Activated T-helper 17 cell treated with anti-CD3 and anti-CD28 coated beads, Interleukin-2, amount 50 U/mL, for 72 hours (primary cell): ENCODE measurements at regions not wholly inside any gene's neighbourhood (a gene's known extent, or its start where the extent isn't known, plus 50 kb on each side); places are given as distances from the start of the nearest gene placed in this dataset.

ENCODE experiments used
- ATAC-seq: fragments of 150-1000 bp; cut with Tn5 transposase; replicated peaks from 2 replicates; pipeline ENCODE4 v1.10.0; 2021; ENCODE audit warnings: mild to moderate bottlenecking, moderate library complexity
- H3K27ac Mint-ChIP-seq: one replicate; pipeline ENCODE4 v1.8.0; 2022; ENCODE audit warnings: mixed read lengths
- H3K27me3 Mint-ChIP-seq: one replicate; pipeline ENCODE4 v1.8.0; 2022; ENCODE audit warnings: mixed read lengths
- H3K36me3 Mint-ChIP-seq: one replicate; pipeline ENCODE4 v1.8.0; 2022; ENCODE audit warnings: low read depth, mild to moderate bottlenecking, mixed read lengths
- H3K4me1 Mint-ChIP-seq: one replicate; pipeline ENCODE4 v1.8.0; 2022; ENCODE audit warnings: mixed read lengths
- H3K4me3 Mint-ChIP-seq: one replicate; pipeline ENCODE4 v1.8.0; 2022; ENCODE audit warnings: mild to moderate bottlenecking, mixed read lengths
- H3K9me3 Mint-ChIP-seq: one replicate; pipeline ENCODE4 v1.8.0; 2022; ENCODE audit warnings: mixed read lengths

- Mint-ChIP-seq H3K27me3 (peaks cover 5% of the 10 kb centered on the region), H3K9me3 (peaks cover 5% of the 10 kb centered on the region), H3K4me3 (no peak overlapping the region), H3K27ac (no peak overlapping the region), H3K36me3 (no peaks in the 10 kb centered on the region), H3K4me1 (no peaks in the 10 kb centered on the region)
- no peak for ATAC-seq
Measured at GRCh38 chr4:155548173-155548572, 118.5 kb upstream of the GUCY1A1 start.

GRCh38 chr4:155546451-155546850 lies 120.2 kb upstream of the GUCY1A1 start:
- H3K9me3 Mint-ChIP-seq: peaks cover 4% of the 10 kb centered on the region

GRCh38 chr4:155545456-155545855 lies 121.2 kb upstream of the GUCY1A1 start:
- no peak for ATAC-seq
- H3K9me3 Mint-ChIP-seq: no peaks in the 10 kb centered on the region

More at GRCh38 chr4:155546451-155546850, 120.2 kb upstream of the GUCY1A1 start:
- Mint-ChIP-seq H3K36me3 (no peaks in the 10 kb centered on the region), H3K27ac (no peak overlapping the region), H3K4me3 (no peak overlapping the region), H3K4me1 (no peaks in the 10 kb centered on the region), H3K27me3 (peaks cover 4% of the 10 kb centered on the region)
- no peak for ATAC-seq

GRCh38 chr4:155544547-155544946 lies 122.1 kb upstream of the GUCY1A1 start:
- Mint-ChIP-seq H3K36me3 (no peaks in the 10 kb centered on the region), H3K27me3 (no peaks in the 10 kb centered on the region), H3K9me3 (no peaks in the 10 kb centered on the region)

More at GRCh38 chr4:155545456-155545855, 121.2 kb upstream of the GUCY1A1 start:
- Mint-ChIP-seq H3K36me3 (no peaks in the 10 kb centered on the region), H3K27ac (no peak overlapping the region), H3K4me1 (no peaks in the 10 kb centered on the region), H3K27me3 (no peaks in the 10 kb centered on the region), H3K4me3 (no peak overlapping the region)

GRCh38 chr4:155543126-155543765 lies 123.4 kb upstream of the GUCY1A1 start:
- H3K4me1 Mint-ChIP-seq: no peaks in the 10 kb centered on the region
- no peaks in the 10 kb centered on the region for H3K36me3 Mint-ChIP-seq
- H3K27me3 Mint-ChIP-seq: no peaks in the 10 kb centered on the region
- no peak overlapping the region for H3K27ac Mint-ChIP-seq
- ATAC-seq: no peak
- no peaks in the 10 kb centered on the region for H3K9me3 Mint-ChIP-seq
- no peak overlapping the region for H3K4me3 Mint-ChIP-seq

More at GRCh38 chr4:155544547-155544946, 122.1 kb upstream of the GUCY1A1 start:
- Mint-ChIP-seq H3K4me1 (no peaks in the 10 kb centered on the region), H3K27ac (no peak overlapping the region), H3K4me3 (no peak overlapping the region)
- ATAC-seq: no peak

GRCh38 chr4:155542415-155542814 lies 124.2 kb upstream of the GUCY1A1 start:
- ATAC-seq: no peak
- Mint-ChIP-seq H3K27ac (no peak overlapping the region), H3K4me3 (no peak overlapping the region)

GRCh38 chr4:155541716-155542115 lies 124.9 kb upstream of the GUCY1A1 start:
- Mint-ChIP-seq H3K9me3 (no peaks in the 10 kb centered on the region), H3K27ac (no peak overlapping the region), H3K4me3 (no peak overlapping the region), H3K36me3 (no peaks in the 10 kb centered on the region), H3K27me3 (no peaks in the 10 kb centered on the region), H3K4me1 (no peaks in the 10 kb centered on the region)
- no peak for ATAC-seq

More at GRCh38 chr4:155542415-155542814, 124.2 kb upstream of the GUCY1A1 start:
- H3K4me1 Mint-ChIP-seq: no peaks in the 10 kb centered on the region
- no peaks in the 10 kb centered on the region for H3K9me3 Mint-ChIP-seq
- H3K36me3 Mint-ChIP-seq: no peaks in the 10 kb centered on the region
- no peaks in the 10 kb centered on the region for H3K27me3 Mint-ChIP-seq

- no peaks in the 10 kb centered on the region for H3K9me3 Mint-ChIP-seq
- H3K4me3 Mint-ChIP-seq: no peak overlapping the region
- H3K27me3 Mint-ChIP-seq: peaks cover 4% of the 10 kb centered on the region
- no peaks in the 10 kb centered on the region for H3K36me3 Mint-ChIP-seq
- no peaks in the 10 kb centered on the region for H3K4me1 Mint-ChIP-seq
- no peak for ATAC-seq
- no peak overlapping the region for H3K27ac Mint-ChIP-seq
Measured at GRCh38 chr4:155540698-155541097, 126.0 kb upstream of the GUCY1A1 start.

- no peak for ATAC-seq
- Mint-ChIP-seq H3K27ac (no peak overlapping the region), H3K9me3 (no peaks in the 10 kb centered on the region), H3K27me3 (peaks cover 4% of the 10 kb centered on the region), H3K4me3 (no peak overlapping the region), H3K4me1 (no peaks in the 10 kb centered on the region), H3K36me3 (no peaks in the 10 kb centered on the region)
Measured at GRCh38 chr4:155539746-155540145, 126.9 kb upstream of the GUCY1A1 start.

GRCh38 chr4:155535802-155536454 lies 130.7 kb upstream of the GUCY1A1 start:
- Mint-ChIP-seq H3K9me3 (no peaks in the 10 kb centered on the region), H3K27ac (no peak overlapping the region), H3K27me3 (peaks cover 4% of the 10 kb centered on the region), H3K36me3 (no peaks in the 10 kb centered on the region), H3K4me1 (no peaks in the 10 kb centered on the region), H3K4me3 (no peak overlapping the region)
- ATAC-seq: no peak

- ATAC-seq: no peak
- no peaks in the 10 kb centered on the region for H3K4me1 Mint-ChIP-seq
- H3K4me3 Mint-ChIP-seq: no peak overlapping the region
- peaks cover 4% of the 10 kb centered on the region for H3K27me3 Mint-ChIP-seq
- no peaks in the 10 kb centered on the region for H3K9me3 Mint-ChIP-seq
- no peak overlapping the region for H3K27ac Mint-ChIP-seq
- no peaks in the 10 kb centered on the region for H3K36me3 Mint-ChIP-seq
Measured at GRCh38 chr4:155532373-155533085, 134.1 kb upstream of the GUCY1A1 start.

- H3K9me3 Mint-ChIP-seq: no peaks in the 10 kb centered on the region
- no peak for ATAC-seq
- H3K27ac Mint-ChIP-seq: no peak overlapping the region
- no peak overlapping the region for H3K4me3 Mint-ChIP-seq
- no peaks in the 10 kb centered on the region for H3K36me3 Mint-ChIP-seq
- no peaks in the 10 kb centered on the region for H3K4me1 Mint-ChIP-seq
- no peaks in the 10 kb centered on the region for H3K27me3 Mint-ChIP-seq
Measured at GRCh38 chr4:155530857-155531256, 135.8 kb upstream of the GUCY1A1 start.

GRCh38 chr4:155530290-155530689 lies 136.4 kb upstream of the GUCY1A1 start:
- H3K4me1 Mint-ChIP-seq: no peaks in the 10 kb centered on the region
- no peaks in the 10 kb centered on the region for H3K9me3 Mint-ChIP-seq
- H3K27ac Mint-ChIP-seq: no peak overlapping the region
- no peaks in the 10 kb centered on the region for H3K36me3 Mint-ChIP-seq
- ATAC-seq: no peak
- no peaks in the 10 kb centered on the region for H3K27me3 Mint-ChIP-seq
- no peak overlapping the region for H3K4me3 Mint-ChIP-seq

GRCh38 chr4:155529716-155530115 lies 136.9 kb upstream of the GUCY1A1 start:
- Mint-ChIP-seq H3K27ac (no peak overlapping the region), H3K27me3 (peaks cover 4% of the 10 kb centered on the region), H3K4me1 (no peaks in the 10 kb centered on the region), H3K4me3 (no peak overlapping the region), H3K9me3 (no peaks in the 10 kb centered on the region), H3K36me3 (no peaks in the 10 kb centered on the region)
- ATAC-seq: no peak

GRCh38 chr4:155529272-155529671 lies 137.4 kb upstream of the GUCY1A1 start:
- ATAC-seq: no peak
- Mint-ChIP-seq H3K27me3 (peaks cover 7% of the 10 kb centered on the region), H3K4me3 (no peak overlapping the region), H3K36me3 (no peaks in the 10 kb centered on the region), H3K4me1 (no peaks in the 10 kb centered on the region), H3K9me3 (no peaks in the 10 kb centered on the region), H3K27ac (no peak overlapping the region)
